ENCODE measurements at regions not wholly inside any gene's neighbourhood (a gene's known extent, or its start where the extent isn't known, plus 50 kb on each side); places are given as distances from the start of the nearest gene placed in this dataset.

DNA sequence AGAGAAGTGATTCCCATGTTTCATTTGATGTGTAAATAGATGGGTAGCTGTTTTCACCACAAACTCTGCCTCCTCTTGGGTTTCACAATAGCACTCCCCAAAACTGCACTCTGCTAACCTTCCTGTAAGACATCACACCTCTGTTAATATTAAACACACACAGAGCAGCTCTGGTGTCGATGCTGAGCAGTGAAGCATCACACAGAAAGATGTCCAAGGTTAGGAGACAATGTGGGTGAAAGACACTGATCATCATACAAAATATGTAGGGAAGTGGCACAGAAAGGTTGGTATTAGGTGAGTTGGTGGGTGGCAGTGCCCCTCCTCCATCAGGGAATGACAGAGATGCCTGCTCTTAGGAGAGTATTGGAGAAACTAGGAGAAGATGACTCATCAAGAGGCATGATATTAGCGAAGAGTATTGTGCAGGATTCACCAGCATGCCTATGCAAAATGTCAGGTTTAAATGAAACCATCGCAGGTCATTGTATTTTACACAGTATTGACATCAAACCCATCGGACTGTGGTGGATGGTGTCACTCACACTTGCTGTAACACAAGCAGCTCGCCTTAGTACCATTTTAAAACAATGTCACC, 199.7 kb downstream of the TBXT start:
- ATAC-seq (ENCODE audit: low FRiP score) (no peak), DNase-seq (no peak)
- no peaks in the 10 kb centered on the region for H3K4me1 ChIP-seq (ENCODE audit: control insufficient read depth in 1 of 2, insufficient read depth in 2 of 2, low read length in 2 of 2)
- no peaks in the 10 kb centered on the region for H3K9me3 ChIP-seq (ENCODE audit: control insufficient read depth, low read length)
- intact Hi-C loops (cut with DNase I): no loop called here
- no peak overlapping the region for H3K4me3 ChIP-seq (ENCODE audit: low read length in 2 of 2)
- no peaks in the 10 kb centered on the region for H3K27me3 ChIP-seq (ENCODE audit: control insufficient read depth in 1 of 2, insufficient read depth in 2 of 2, low read length in 1 of 2)
- no peaks in the 10 kb centered on the region for H3K36me3 ChIP-seq (ENCODE audit: control insufficient read depth in 1 of 2, insufficient read depth in 2 of 2, low read length in 1 of 2)
- 91% methylated on average over 5 of the region's 5 CpGs for WGBS, 2 donors
- no peak overlapping the region for H3K27ac ChIP-seq (ENCODE audit: low read depth in 1 of 2, low read length in 2 of 2)

DNA sequence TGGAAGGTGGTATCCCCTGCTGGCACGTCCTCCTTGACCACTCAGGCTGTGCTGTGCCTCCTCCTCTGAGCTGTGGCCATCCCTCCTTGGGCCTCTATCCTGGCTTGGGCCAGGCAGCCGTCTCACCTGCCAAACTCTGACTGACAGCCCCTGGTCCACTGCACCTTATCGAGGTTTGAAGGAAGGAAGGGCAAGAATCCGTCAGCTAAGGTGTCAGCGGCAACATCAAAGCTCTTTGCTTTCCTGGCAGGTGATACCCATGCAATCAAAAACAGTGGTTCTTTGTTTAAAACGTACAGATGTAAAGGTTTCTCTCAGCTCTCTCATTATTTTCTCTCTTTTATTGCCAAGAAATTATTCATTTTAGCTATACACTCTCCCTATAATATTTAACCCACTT, 203.9 kb downstream of the TBXT start:
- intact Hi-C loops (cut with DNase I): no loop called here
- Histone ChIP-seq H3K36me3 (ENCODE audit: control insufficient read depth in 1 of 2, insufficient read depth in 2 of 2, low read length in 1 of 2) (no peaks in the 10 kb centered on the region), H3K27ac (ENCODE audit: low read depth in 1 of 2, low read length in 2 of 2) (no peak overlapping the region), H3K27me3 (ENCODE audit: control insufficient read depth in 1 of 2, insufficient read depth in 2 of 2, low read length in 1 of 2) (no peaks in the 10 kb centered on the region), H3K9me3 (ENCODE audit: control insufficient read depth, low read length) (no peaks in the 10 kb centered on the region), H3K4me1 (ENCODE audit: control insufficient read depth in 1 of 2, insufficient read depth in 2 of 2, low read length in 2 of 2) (no peaks in the 10 kb centered on the region), H3K4me3 (ENCODE audit: low read length in 2 of 2) (no peak overlapping the region)
- 86 to 88% methylated on average over 6 of the region's 6 CpGs for WGBS, 2 donors
- DNase-seq (no peak), ATAC-seq (ENCODE audit: low FRiP score) (no peak)

DNA sequence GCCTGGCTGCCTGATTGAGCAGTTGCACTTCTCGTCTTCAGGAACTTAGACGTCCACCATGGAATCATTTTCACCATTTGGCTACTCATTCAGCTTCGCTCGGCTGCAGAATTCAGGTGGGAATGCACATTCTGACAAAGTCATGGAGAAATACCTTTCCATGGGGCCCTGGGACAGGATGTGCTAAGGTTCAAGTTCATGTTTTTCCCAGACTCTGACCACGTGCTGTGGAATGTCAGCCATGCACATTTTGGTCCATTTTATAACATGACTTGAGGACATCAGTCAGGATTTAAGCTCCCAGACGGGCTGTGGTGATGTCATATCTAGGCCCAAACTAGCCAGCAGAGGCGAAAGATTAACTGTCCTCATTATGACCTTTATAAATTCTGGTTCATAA, 205.3 kb downstream of the TBXT start:
- DNase-seq: no peak

DNA sequence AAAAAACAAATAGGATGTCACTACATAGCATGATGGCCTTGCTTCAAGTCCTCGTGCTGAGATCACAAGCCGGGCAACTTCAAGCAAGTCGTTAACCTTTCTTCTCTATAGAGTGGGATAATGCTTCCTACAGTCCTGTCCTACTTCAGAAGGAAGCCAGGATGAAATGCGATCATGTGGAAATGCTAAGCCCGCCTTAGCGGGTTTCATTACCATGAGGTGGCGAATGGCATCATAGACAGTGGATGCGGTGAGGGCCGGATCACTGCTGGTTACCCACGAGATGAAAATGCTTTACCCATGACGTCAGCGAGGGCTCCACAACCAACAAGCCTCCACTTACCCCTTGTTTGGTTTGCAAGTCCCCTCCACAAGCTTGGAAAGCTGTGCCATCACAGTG, 206.4 kb downstream of the TBXT start:
- Histone ChIP-seq H3K27ac (ENCODE audit: low read depth in 1 of 2, low read length in 2 of 2) (no peak overlapping the region), H3K4me1 (ENCODE audit: control insufficient read depth in 1 of 2, insufficient read depth in 2 of 2, low read length in 2 of 2) (no peaks in the 10 kb centered on the region), H3K9me3 (ENCODE audit: control insufficient read depth, low read length) (no peaks in the 10 kb centered on the region), H3K36me3 (ENCODE audit: control insufficient read depth in 1 of 2, insufficient read depth in 2 of 2, low read length in 1 of 2) (no peaks in the 10 kb centered on the region), H3K27me3 (ENCODE audit: control insufficient read depth in 1 of 2, insufficient read depth in 2 of 2, low read length in 1 of 2) (no peaks in the 10 kb centered on the region), H3K4me3 (ENCODE audit: low read length in 2 of 2) (no peak overlapping the region)
- WGBS, 2 donors: 90% methylated on average over 12 of the region's 12 CpGs
- intact Hi-C loops (cut with DNase I): no loop called here
- DNase-seq: no peak
- no peak for ATAC-seq (ENCODE audit: low FRiP score)

More for the DNA sequence above, 205.3 kb downstream of the TBXT start:
- ATAC-seq (ENCODE audit: low FRiP score): no peak
- Histone ChIP-seq H3K27ac (ENCODE audit: low read depth in 1 of 2, low read length in 2 of 2) (no peak overlapping the region), H3K4me3 (ENCODE audit: low read length in 2 of 2) (no peak overlapping the region), H3K4me1 (ENCODE audit: control insufficient read depth in 1 of 2, insufficient read depth in 2 of 2, low read length in 2 of 2) (no peaks in the 10 kb centered on the region), H3K27me3 (ENCODE audit: control insufficient read depth in 1 of 2, insufficient read depth in 2 of 2, low read length in 1 of 2) (no peaks in the 10 kb centered on the region), H3K36me3 (ENCODE audit: control insufficient read depth in 1 of 2, insufficient read depth in 2 of 2, low read length in 1 of 2) (no peaks in the 10 kb centered on the region), H3K9me3 (ENCODE audit: control insufficient read depth, low read length) (no peaks in the 10 kb centered on the region)
- 80 to 82% methylated on average over 7 of the region's 7 CpGs for WGBS, 2 donors
- intact Hi-C loops (cut with DNase I): no loop called here

DNA sequence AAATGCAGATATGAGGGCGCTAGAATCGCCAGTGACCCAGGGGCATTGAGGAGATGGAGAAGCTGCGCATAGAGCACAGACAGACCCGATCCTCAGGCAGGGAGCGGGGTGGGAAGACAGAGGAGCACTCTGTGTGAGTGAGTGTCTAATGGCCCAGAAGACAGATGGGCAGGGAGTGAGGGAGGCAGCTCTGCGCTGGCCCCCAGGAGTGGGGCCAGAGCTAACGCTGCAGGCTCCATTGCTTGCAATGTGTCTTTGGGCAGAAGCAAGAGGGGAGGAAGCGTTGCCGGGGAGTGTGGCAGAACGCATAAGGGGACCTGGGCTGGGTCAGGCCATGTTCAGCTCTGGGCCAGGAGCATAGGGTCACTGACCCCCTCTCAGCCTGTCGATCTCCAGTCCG, 207.0 kb downstream of the TBXT start:
- Histone ChIP-seq H3K27ac (ENCODE audit: low read depth in 1 of 2, low read length in 2 of 2) (no peak overlapping the region), H3K9me3 (ENCODE audit: control insufficient read depth, low read length) (no peaks in the 10 kb centered on the region), H3K4me1 (ENCODE audit: control insufficient read depth in 1 of 2, insufficient read depth in 2 of 2, low read length in 2 of 2) (no peaks in the 10 kb centered on the region), H3K36me3 (ENCODE audit: control insufficient read depth in 1 of 2, insufficient read depth in 2 of 2, low read length in 1 of 2) (no peaks in the 10 kb centered on the region), H3K4me3 (ENCODE audit: low read length in 2 of 2) (no peak overlapping the region), H3K27me3 (ENCODE audit: control insufficient read depth in 1 of 2, insufficient read depth in 2 of 2, low read length in 1 of 2) (no peaks in the 10 kb centered on the region)
- intact Hi-C loops (cut with DNase I): no loop called here
- DNase-seq (no peak), ATAC-seq (ENCODE audit: low FRiP score) (no peak)
- 87 to 89% methylated on average over 12 of the region's 12 CpGs for WGBS, 2 donors

DNA sequence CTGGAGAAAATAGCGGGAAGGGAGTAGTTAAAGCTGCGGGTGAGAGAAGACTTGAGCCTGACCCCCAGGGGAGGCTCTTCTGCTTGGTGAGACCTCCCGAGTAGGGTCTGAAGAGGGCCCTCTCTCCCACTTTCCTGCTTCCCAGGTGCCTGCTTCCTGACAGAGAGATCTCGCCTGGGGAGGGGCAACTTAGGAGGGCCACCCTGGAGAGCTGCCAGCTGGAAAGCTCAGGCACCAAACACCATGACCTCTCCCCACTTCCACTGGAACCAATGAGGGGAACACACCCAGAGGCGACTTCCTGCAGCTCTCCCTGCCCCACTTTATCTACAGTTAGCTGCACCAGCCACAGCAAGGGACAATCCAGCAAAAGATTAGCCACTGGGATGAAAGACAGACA, 208.0 kb downstream of the TBXT start:
- WGBS, 2 donors: 78 to 89% methylated on average over 5 of the region's 5 CpGs
- H3K4me1 ChIP-seq (ENCODE audit: control insufficient read depth in 1 of 2, insufficient read depth in 2 of 2, low read length in 2 of 2): no peaks in the 10 kb centered on the region
- intact Hi-C loops (cut with DNase I): no loop called here
- no peaks in the 10 kb centered on the region for H3K9me3 ChIP-seq (ENCODE audit: control insufficient read depth, low read length)
- DNase-seq: no peak
- no peak for ATAC-seq (ENCODE audit: low FRiP score)
- no peaks in the 10 kb centered on the region for H3K36me3 ChIP-seq (ENCODE audit: control insufficient read depth in 1 of 2, insufficient read depth in 2 of 2, low read length in 1 of 2)
- H3K27me3 ChIP-seq (ENCODE audit: control insufficient read depth in 1 of 2, insufficient read depth in 2 of 2, low read length in 1 of 2): no peaks in the 10 kb centered on the region
- no peak overlapping the region for H3K27ac ChIP-seq (ENCODE audit: low read depth in 1 of 2, low read length in 2 of 2)
- H3K4me3 ChIP-seq (ENCODE audit: low read length in 2 of 2): no peak overlapping the region

DNA sequence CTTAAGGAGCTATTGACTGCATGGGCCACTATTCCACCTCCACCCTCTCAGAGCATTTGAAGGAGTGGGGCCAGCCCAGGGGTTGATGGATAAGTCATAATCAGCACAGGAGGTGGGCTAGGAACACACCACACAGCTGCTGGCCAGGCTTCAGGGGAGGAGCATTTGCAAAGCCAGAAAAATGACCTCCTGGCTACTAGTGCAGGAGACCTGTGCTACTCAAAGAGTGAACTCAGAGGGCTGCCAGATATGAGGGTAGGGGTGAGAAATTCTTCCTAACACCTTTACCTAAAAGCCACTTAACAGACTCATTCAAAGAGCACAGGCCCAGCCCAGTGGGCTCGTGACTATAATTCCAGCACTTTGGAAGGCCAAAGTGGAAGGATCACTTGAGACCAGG, 210.8 kb downstream of the TBXT start:
- no peaks in the 10 kb centered on the region for H3K36me3 ChIP-seq (ENCODE audit: control insufficient read depth in 1 of 2, insufficient read depth in 2 of 2, low read length in 1 of 2)
- 92% methylated on average over 1 of the region's 1 CpG for WGBS, 2 donors
- intact Hi-C loops (cut with DNase I): no loop called here
- H3K4me1 ChIP-seq (ENCODE audit: control insufficient read depth in 1 of 2, insufficient read depth in 2 of 2, low read length in 2 of 2): no peaks in the 10 kb centered on the region
- no peak overlapping the region for H3K4me3 ChIP-seq (ENCODE audit: low read length in 2 of 2)
- H3K27me3 ChIP-seq (ENCODE audit: control insufficient read depth in 1 of 2, insufficient read depth in 2 of 2, low read length in 1 of 2): no peaks in the 10 kb centered on the region
- DNase-seq: no peak
- no peak overlapping the region for H3K27ac ChIP-seq (ENCODE audit: low read depth in 1 of 2, low read length in 2 of 2)
- ATAC-seq (ENCODE audit: low FRiP score): no peak
- H3K9me3 ChIP-seq (ENCODE audit: control insufficient read depth, low read length): no peaks in the 10 kb centered on the region

GRCh38 chr6:165952514-165952913, 215.1 kb downstream of the TBXT start:
- H3K36me3 ChIP-seq (ENCODE audit: control insufficient read depth in 1 of 2, insufficient read depth in 2 of 2, low read length in 1 of 2): no peaks in the 10 kb centered on the region
- no peaks in the 10 kb centered on the region for H3K4me1 ChIP-seq (ENCODE audit: control insufficient read depth in 1 of 2, insufficient read depth in 2 of 2, low read length in 2 of 2)
- DNase-seq: no peak
- no peak overlapping the region for H3K27ac ChIP-seq (ENCODE audit: low read depth in 1 of 2, low read length in 2 of 2)
- intact Hi-C loops (cut with DNase I): no loop called here
- WGBS, 2 donors: 83 to 85% methylated on average over 7 of the region's 7 CpGs
- no peak for ATAC-seq (ENCODE audit: low FRiP score)
- no peak overlapping the region for H3K4me3 ChIP-seq (ENCODE audit: low read length in 2 of 2)
- no peaks in the 10 kb centered on the region for H3K27me3 ChIP-seq (ENCODE audit: control insufficient read depth in 1 of 2, insufficient read depth in 2 of 2, low read length in 1 of 2)
- no peaks in the 10 kb centered on the region for H3K9me3 ChIP-seq (ENCODE audit: control insufficient read depth, low read length)

DNA sequence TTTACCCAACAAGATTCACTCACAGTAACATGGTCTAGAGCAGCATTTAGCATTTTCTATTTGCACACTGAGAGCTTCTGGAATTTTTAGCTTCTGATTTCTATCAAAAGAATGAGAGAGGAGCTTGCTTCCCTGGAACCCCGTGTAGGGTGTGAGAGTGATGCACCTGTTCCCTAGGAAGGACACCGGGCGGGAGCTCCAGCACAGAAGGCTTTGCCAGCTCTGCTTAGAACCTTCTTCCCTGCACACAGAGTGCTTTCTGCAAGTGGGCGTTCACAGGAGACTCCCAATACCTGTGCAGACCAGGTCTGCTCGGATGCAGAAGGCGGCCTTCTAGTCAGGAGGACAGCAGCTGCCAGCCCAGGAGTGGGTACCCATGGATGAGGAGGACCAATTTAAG, 217.3 kb downstream of the TBXT start:
- Histone ChIP-seq H3K36me3 (ENCODE audit: control insufficient read depth in 1 of 2, insufficient read depth in 2 of 2, low read length in 1 of 2) (no peaks in the 10 kb centered on the region), H3K4me1 (ENCODE audit: control insufficient read depth in 1 of 2, insufficient read depth in 2 of 2, low read length in 2 of 2) (no peaks in the 10 kb centered on the region), H3K27me3 (ENCODE audit: control insufficient read depth in 1 of 2, insufficient read depth in 2 of 2, low read length in 1 of 2) (no peaks in the 10 kb centered on the region), H3K27ac (ENCODE audit: low read depth in 1 of 2, low read length in 2 of 2) (no peak overlapping the region), H3K9me3 (ENCODE audit: control insufficient read depth, low read length) (no peaks in the 10 kb centered on the region), H3K4me3 (ENCODE audit: low read length in 2 of 2) (no peak overlapping the region)
- intact Hi-C loops (cut with DNase I): no loop called here
- DNase-seq: no peak
- no peak for ATAC-seq (ENCODE audit: low FRiP score)
- 89 to 90% methylated on average over 6 of the region's 6 CpGs for WGBS, 2 donors

All from aorta (tissue), 5 donors.